ENCODE measurements at regions not wholly inside any gene's neighbourhood (a gene's known extent, or its start where the extent isn't known, plus 50 kb on each side); places are given as distances from the start of the nearest gene placed in this dataset.

- H3K4me3 ChIP-seq (ENCODE audit: low read length): no peak overlapping the region
- no peak for TF ChIP-seq CTCF (conservative IDR thresholded peaks at IDR 0.05; ENCODE audit: low read depth, low read length)
- DNase-seq (ENCODE audit: low read depth): no peak
Measured at GRCh38 chr20:52775786-52776185, 196.4 kb upstream of the TSHZ2 start.

- no peak for TF ChIP-seq CTCF (conservative IDR thresholded peaks at IDR 0.05; ENCODE audit: low read depth, low read length)
- no peak overlapping the region for H3K4me3 ChIP-seq (ENCODE audit: low read length)
Measured at GRCh38 chr20:52768694-52769093, 203.5 kb upstream of the TSHZ2 start.

GRCh38 chr20:52766645-52767435, 205.3 kb upstream of the TSHZ2 start:
- no peak overlapping the region for H3K4me3 ChIP-seq (ENCODE audit: low read length)
- TF ChIP-seq CTCF (conservative IDR thresholded peaks at IDR 0.05; ENCODE audit: low read depth, low read length): no peak
- no peak for DNase-seq (ENCODE audit: low read depth)

More at GRCh38 chr20:52768694-52769093, 203.5 kb upstream of the TSHZ2 start:
- no peak for DNase-seq (ENCODE audit: low read depth)

DNA sequence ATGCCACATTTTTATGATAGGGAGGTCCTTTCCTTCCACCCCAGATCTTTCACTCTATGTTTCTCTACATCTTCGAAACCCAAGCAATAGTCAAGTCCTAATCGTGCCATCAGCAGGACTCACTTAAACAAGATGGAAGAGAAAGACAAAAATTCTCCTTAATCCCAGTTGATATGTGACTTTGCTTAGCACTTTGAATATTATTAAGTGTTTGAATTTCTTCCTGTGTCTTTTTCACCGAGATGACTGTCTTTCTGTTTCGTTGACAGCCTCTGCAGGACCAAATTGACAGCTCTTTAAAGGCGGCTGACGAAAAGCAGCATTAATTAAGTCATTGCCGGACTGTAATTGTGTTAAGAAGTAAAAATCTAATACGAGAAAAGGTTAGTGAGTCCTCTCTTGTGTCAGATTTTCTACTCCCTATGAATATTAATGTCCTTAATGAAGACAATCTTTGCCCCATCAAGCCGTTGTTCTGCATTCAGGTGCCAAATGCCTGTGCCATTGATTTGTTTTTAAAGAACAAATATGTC, 208.8 kb upstream of the TSHZ2 start:
- TF ChIP-seq CTCF (conservative IDR thresholded peaks at IDR 0.05; ENCODE audit: low read depth, low read length): no peak
- H3K4me3 ChIP-seq (ENCODE audit: low read length): no peak overlapping the region
- no peak for DNase-seq (ENCODE audit: low read depth)

DNA sequence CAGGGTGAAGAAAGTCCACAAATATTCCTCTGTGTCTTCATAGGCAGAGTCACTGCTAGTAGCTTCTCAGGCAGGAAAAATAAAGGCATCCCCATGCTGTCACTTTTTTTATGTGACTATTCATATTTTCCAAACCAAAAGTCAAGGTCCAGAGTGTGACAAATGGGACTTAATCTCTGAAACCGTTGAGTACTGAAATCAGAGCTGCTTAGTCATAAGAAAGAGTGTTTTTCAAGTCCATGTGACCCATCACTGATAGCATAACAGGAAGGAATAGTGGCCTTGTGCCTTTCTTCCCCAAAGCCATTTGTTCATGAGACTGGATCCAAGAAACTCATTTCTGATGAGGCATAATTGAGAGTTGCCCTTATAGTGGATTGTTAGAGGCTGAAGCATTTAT, 210.3 kb upstream of the TSHZ2 start:
- no peak for DNase-seq (ENCODE audit: low read depth)
- no peak for TF ChIP-seq CTCF (conservative IDR thresholded peaks at IDR 0.05; ENCODE audit: low read depth, low read length)
- no peak overlapping the region for H3K4me3 ChIP-seq (ENCODE audit: low read length)

- no peak for DNase-seq (ENCODE audit: low read depth)
- no peak overlapping the region for H3K4me3 ChIP-seq (ENCODE audit: low read length)
- TF ChIP-seq CTCF (conservative IDR thresholded peaks at IDR 0.05; ENCODE audit: low read depth, low read length): no peak
Measured at GRCh38 chr20:52760791-52761190, 211.4 kb upstream of the TSHZ2 start.

DNA sequence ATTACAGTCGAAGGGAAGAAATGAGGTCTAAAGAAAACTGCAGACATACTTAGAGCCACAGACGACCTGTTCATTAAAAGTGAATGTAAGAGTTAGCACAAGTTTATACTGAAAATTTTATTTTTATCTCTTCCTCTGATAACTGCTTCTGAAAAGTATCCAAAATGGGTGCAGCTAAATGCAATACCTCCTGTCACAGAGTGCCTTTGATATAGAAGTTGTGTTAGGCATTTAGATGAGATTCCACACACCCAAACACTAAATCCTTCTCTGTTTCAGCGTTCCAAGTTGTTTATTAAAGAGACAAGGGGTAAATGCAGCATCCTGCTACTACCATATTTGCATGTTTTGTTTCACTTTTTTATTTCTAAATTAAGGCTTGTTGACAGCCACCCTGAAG, 214.7 kb upstream of the TSHZ2 start:
- no peak for TF ChIP-seq CTCF (conservative IDR thresholded peaks at IDR 0.05; ENCODE audit: low read depth, low read length)
- no peak overlapping the region for H3K4me3 ChIP-seq (ENCODE audit: low read length)
- no peak for DNase-seq (ENCODE audit: low read depth)
